HEK293 (cell line): ENCODE measurements at regions not wholly inside any gene's neighbourhood (a gene's known extent, or its start where the extent isn't known, plus 50 kb on each side); places are given as distances from the start of the nearest gene placed in this dataset.

Source experiments
- BCL11A ChIP-seq: fragments of 450-650 bp; formaldehyde crosslinking; IDR thresholded peaks from 2 replicates; pipeline ENCODE4 v1.5.1; 2016; ENCODE audit warnings: low read depth, missing biosample characterization, missing genetic modification characterization
- BCL6B ChIP-seq: fragments of 450-650 bp; formaldehyde crosslinking; IDR thresholded peaks from 2 replicates; pipeline ENCODE4 v1.5.1; 2017; ENCODE audit warnings: missing biosample characterization, missing genetic modification characterization
- CTCF ChIP-seq: fragments of 450-650 bp; formaldehyde crosslinking; IDR thresholded peaks from 2 replicates; pipeline ENCODE4 v1.5.1; 2016; ENCODE audit warnings: missing biosample characterization, missing genetic modification characterization
- MEIS1 ChIP-seq: sonication (generic); formaldehyde crosslinking; IDR thresholded peaks from 2 replicates; pipeline ENCODE4 v1.8.1; 2022; ENCODE audit warnings: missing genetic modification reagents, mild to moderate bottlenecking, borderline replicate concordance
- SETDB1 ChIP-seq: IDR thresholded peaks from one replicate; pipeline ENCODE4 v1.6.1; 2017; ENCODE audit warnings: mild to moderate bottlenecking, low read length, moderate library complexity, mixed read lengths; ENCODE audit not compliant: insufficient read length
- TCF7L2 ChIP-seq: IDR thresholded peaks from 2 replicates; pipeline ENCODE4 v1.6.1; 2011; ENCODE audit warnings: low read depth, mild to moderate bottlenecking, inconsistent platforms, low read length, moderate library complexity, borderline replicate concordance
- TRIM28 ChIP-seq: IDR thresholded peaks from 2 replicates; pipeline ENCODE4 v1.6.1; 2011; ENCODE audit warnings: low read length, control low read depth, borderline replicate concordance
- YY1 ChIP-seq: fragments of 450-650 bp; formaldehyde crosslinking; IDR thresholded peaks from 2 replicates; pipeline ENCODE4 v1.5.1; 2018; ENCODE audit warnings: missing biosample characterization, missing genetic modification characterization
- ZNF140 ChIP-seq: fragments of 450-650 bp; formaldehyde crosslinking; IDR thresholded peaks from 2 replicates; pipeline ENCODE4 v1.5.1; 2016; ENCODE audit warnings: missing biosample characterization, missing genetic modification characterization
- ZNF354C ChIP-seq: fragments of 450-650 bp; formaldehyde crosslinking; IDR thresholded peaks from 2 replicates; pipeline ENCODE4 v1.5.1; 2016; ENCODE audit warnings: missing biosample characterization, missing genetic modification characterization, low read depth, borderline replicate concordance
- ZNF560 ChIP-seq: fragments of 450-650 bp; formaldehyde crosslinking; IDR thresholded peaks from 2 replicates; pipeline ENCODE4 v1.5.1; 2017; ENCODE audit warnings: missing biosample characterization, missing genetic modification characterization, borderline replicate concordance
- ZNF658 ChIP-seq: fragments of 450-650 bp; formaldehyde crosslinking; IDR thresholded peaks from 2 replicates; pipeline ENCODE4; 2016; ENCODE audit warnings: missing biosample characterization, missing genetic modification characterization
- ZNF747 ChIP-seq: fragments of 450-650 bp; formaldehyde crosslinking; IDR thresholded peaks from 2 replicates; pipeline ENCODE4 v1.5.1; 2016; ENCODE audit warnings: missing biosample characterization, missing genetic modification characterization
- TF ChIP-seq, protein P1 (sequence below): fragments of 450-650 bp; formaldehyde crosslinking; IDR thresholded peaks from 2 replicates; pipeline ENCODE4 v1.5.1; 2016; ENCODE audit warnings: missing biosample characterization, missing genetic modification characterization

DNA sequence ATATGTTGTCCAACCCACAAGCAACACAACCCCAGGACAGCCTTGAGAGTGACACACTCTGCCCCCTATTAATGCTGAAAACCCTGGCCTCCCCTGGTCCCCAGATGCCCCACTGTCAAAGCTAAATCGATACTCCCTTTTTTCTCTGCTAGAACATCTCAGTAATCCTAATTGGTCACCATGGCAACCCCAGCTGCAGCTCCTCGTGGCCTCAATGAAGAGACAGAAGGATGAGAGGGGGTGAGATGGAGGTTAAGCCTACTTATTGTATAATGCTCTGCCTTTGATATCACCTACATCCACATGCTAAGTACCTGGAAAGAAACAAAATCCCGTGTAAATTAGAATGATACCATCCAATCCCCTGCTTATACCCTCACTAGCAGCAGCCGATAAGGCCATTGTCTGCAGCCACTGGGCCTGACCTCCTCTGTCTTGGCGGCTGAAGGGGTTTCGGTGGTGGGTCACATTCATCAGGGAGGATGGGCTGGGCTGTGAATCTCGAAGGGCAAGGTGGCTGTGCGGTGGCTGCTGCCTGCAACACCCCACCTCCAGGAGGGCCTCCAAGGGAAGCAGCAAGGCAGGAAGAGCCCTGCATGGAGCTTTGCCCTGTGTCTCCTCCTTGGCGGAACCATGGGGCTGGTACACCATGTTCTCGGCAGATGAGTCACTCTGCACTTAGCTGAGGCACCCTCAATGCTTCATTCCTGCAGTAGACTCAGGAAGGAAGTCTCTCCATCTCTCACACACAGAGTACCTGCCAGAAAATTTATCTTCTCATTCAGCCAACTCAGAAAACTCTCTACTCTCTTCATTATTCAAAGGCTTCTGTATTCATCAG lies 399.5 kb downstream of the BUD13 start:
- TF ChIP-seq ZNF140 (tag by site-specific recombination): no peak
- no peak for TF ChIP-seq TCF7L2
- TF ChIP-seq YY1 (tag by site-specific recombination): no peak
- TF ChIP-seq CTCF (tag by site-specific recombination): no peak
- no peak for TF ChIP-seq MEIS1
- TF ChIP-seq TRIM28: no peak
- TF ChIP-seq ZNF560: no peak
- TF ChIP-seq, protein P1, sequence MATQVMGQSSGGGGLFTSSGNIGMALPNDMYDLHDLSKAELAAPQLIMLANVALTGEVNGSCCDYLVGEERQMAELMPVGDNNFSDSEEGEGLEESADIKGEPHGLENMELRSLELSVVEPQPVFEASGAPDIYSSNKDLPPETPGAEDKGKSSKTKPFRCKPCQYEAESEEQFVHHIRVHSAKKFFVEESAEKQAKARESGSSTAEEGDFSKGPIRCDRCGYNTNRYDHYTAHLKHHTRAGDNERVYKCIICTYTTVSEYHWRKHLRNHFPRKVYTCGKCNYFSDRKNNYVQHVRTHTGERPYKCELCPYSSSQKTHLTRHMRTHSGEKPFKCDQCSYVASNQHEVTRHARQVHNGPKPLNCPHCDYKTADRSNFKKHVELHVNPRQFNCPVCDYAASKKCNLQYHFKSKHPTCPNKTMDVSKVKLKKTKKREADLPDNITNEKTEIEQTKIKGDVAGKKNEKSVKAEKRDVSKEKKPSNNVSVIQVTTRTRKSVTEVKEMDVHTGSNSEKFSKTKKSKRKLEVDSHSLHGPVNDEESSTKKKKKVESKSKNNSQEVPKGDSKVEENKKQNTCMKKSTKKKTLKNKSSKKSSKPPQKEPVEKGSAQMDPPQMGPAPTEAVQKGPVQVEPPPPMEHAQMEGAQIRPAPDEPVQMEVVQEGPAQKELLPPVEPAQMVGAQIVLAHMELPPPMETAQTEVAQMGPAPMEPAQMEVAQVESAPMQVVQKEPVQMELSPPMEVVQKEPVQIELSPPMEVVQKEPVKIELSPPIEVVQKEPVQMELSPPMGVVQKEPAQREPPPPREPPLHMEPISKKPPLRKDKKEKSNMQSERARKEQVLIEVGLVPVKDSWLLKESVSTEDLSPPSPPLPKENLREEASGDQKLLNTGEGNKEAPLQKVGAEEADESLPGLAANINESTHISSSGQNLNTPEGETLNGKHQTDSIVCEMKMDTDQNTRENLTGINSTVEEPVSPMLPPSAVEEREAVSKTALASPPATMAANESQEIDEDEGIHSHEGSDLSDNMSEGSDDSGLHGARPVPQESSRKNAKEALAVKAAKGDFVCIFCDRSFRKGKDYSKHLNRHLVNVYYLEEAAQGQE (tag by site-specific recombination): no peak
- no peak for TF ChIP-seq BCL11A (tag by site-specific recombination)
- TF ChIP-seq SETDB1: no peak
- TF ChIP-seq ZNF658: no peak
- no peak for TF ChIP-seq ZNF354C
- no peak for TF ChIP-seq BCL6B (tag by site-specific recombination)
- TF ChIP-seq ZNF747 (tag by site-specific recombination): no peak
